ENCODE measurements at regions not wholly inside any gene's neighbourhood (a gene's known extent, or its start where the extent isn't known, plus 50 kb on each side); places are given as distances from the start of the nearest gene placed in this dataset.

DNA sequence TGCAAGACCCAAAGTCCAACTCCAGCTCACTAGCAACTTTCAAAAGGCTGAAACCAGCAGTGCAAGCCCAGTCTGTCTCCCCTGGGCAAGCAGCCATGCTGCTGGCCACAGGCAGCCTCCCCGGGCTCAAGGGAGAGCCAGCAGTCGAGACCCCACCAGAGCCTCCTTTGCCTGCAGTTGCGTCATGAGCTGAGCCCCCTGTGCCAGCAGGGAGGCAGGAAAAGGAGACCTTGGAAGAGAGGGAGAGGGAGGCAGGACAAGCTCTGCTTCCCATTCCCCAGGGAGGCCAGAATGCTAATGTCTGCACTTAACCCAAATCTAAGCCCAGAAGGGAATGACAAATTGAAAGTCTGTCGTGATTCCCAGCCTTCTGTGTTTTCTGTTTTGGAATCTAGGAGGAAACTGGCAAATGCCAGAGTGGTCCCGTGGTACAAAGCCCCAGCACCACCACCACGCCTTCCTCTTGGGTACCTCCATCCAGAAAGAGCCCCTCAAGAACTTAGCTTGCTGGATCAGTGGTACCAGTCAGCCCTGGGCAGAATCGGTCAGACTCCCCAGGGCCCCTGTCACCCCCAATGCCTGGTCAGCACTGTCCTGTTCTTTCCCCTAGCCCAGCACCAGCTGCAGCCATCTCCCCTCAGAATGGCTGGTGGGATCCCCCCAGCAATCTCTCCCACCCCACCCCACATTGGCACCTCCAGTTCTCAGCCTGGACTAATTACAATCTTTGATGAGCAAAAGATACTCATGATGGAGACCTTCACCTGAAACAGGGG, 99.3 kb upstream of the TNRC6C start:
- TF ChIP-seq, protein P1, sequence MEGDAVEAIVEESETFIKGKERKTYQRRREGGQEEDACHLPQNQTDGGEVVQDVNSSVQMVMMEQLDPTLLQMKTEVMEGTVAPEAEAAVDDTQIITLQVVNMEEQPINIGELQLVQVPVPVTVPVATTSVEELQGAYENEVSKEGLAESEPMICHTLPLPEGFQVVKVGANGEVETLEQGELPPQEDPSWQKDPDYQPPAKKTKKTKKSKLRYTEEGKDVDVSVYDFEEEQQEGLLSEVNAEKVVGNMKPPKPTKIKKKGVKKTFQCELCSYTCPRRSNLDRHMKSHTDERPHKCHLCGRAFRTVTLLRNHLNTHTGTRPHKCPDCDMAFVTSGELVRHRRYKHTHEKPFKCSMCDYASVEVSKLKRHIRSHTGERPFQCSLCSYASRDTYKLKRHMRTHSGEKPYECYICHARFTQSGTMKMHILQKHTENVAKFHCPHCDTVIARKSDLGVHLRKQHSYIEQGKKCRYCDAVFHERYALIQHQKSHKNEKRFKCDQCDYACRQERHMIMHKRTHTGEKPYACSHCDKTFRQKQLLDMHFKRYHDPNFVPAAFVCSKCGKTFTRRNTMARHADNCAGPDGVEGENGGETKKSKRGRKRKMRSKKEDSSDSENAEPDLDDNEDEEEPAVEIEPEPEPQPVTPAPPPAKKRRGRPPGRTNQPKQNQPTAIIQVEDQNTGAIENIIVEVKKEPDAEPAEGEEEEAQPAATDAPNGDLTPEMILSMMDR (IDR thresholded peaks at IDR 0.05; ENCODE audit: extremely low read depth, insufficient read depth, missing control alignments), result no peak
- in situ Hi-C loops (cut with MboI; ENCODE audit: low pct_unique_long_range_greater_than_20kb, low sequenced_read_pairs, unreplicated experiment), result no loop called here
- DNase-seq (ENCODE audit: low spot score), result no peak

DNA sequence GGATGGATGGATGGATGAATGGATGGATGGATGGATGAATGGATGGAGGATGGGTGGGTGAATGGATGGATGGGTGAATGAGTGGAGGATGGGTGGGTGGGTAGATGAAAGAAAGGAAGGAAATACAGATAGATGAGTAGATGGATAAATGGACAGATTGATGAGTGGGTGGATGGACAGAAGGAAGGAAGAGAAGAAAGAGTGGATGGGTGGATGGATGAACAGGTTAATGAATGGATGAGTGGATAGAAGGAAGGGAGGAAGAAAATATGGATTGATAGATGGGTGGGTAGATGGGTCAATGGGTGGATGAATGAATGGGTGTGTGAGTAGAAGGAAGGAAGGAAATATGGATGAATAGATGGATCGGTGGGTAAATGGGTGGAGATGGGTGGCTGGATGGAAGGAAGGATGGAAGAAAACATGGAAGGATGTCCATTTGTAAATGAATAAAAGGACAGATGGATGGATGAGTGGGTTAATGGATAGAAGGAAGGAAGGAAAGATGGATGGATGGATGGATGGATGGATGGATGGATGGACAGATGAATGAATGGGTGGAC, 97.3 kb upstream of the TNRC6C start:
- no peak for DNase-seq (ENCODE audit: low spot score)
- TF ChIP-seq, protein P1 (IDR thresholded peaks at IDR 0.05; ENCODE audit: extremely low read depth, insufficient read depth, missing control alignments), result no peak
- in situ Hi-C loops (cut with MboI; ENCODE audit: low pct_unique_long_range_greater_than_20kb, low sequenced_read_pairs, unreplicated experiment), result no loop called here

DNA sequence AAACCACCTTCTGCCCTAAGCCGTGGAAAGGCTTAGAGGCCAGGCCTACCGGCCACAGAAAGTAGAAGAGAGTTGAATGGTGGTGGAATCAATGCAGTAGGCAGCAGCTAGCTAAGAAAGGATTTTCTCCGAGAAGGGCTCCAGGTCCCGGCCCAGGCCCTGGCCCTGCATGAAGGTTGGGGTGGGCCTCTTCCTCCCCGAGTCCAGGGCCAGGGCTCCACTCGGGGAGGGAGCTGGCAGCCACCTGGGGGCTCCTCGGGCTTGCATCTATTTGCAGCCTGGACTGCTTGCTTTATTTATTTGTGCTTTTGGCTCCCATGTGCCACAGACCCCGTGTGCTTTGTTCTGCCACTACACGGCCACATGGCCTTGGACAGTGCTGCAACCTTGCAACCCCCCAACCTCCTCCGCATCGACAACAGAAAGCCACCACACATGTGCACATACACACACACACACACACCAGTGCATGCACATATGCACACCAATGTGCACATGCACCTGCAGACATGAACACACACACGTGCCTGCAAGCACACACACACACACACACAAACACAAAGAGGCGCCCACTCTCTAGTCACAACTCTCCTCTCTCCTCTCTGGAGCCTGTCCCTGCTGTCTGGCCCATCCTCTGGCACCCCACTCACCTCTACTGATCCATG, 96.4 kb upstream of the TNRC6C start:
- in situ Hi-C loops (cut with MboI; ENCODE audit: low pct_unique_long_range_greater_than_20kb, low sequenced_read_pairs, unreplicated experiment), result no loop called here
- TF ChIP-seq, protein P1 (IDR thresholded peaks at IDR 0.05; ENCODE audit: extremely low read depth, insufficient read depth, missing control alignments), result no peak
- no peak for DNase-seq (ENCODE audit: low spot score)

DNA sequence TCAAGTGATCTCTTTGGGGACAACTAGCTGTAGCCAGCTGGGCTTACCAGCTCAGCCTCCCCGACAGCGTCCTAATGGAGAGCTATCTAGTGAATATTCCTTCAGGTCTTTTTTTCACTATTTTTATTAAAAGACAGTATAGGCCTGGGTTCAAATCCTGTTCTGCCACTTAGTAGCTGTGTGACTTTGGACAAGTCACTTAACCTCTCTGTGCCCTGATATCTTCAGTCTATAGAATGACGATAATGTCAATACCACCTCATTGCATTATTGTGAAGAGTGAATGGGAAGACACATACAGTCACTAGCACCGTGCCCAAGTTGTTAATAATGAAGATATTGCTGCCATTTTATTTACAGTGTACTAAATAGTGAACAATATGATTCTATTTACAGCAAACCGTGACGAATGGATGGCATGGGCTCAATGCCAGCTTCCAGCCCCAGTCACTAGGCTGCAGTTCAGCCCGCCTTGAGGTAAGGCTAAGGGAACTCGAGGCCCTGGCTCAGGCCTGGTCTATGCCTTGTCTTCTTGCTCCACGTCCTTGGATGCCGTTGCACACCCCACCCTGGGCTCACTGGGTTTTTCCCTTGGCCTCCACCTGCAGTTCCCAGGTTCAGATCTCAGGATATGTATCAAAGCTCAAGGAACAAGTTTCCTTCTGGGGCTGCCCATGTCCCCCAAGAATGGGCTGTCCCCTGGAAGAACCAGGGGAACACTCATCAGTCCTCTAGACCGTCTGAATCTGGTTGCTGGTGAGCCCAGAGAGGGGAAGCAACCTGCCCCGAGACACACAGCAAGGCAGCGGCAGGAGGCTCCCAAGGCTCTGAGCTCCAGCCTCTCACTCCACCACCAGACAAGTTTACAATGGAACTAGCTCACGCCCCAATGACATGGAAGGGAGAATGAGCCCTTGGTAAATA, 95.4 kb upstream of the TNRC6C start:
- in situ Hi-C loops (cut with MboI; ENCODE audit: low pct_unique_long_range_greater_than_20kb, low sequenced_read_pairs, unreplicated experiment), result no loop called here
- DNase-seq (ENCODE audit: low spot score), result no peak
- TF ChIP-seq, protein P1 (IDR thresholded peaks at IDR 0.05; ENCODE audit: extremely low read depth, insufficient read depth, missing control alignments), result no peak

DNA sequence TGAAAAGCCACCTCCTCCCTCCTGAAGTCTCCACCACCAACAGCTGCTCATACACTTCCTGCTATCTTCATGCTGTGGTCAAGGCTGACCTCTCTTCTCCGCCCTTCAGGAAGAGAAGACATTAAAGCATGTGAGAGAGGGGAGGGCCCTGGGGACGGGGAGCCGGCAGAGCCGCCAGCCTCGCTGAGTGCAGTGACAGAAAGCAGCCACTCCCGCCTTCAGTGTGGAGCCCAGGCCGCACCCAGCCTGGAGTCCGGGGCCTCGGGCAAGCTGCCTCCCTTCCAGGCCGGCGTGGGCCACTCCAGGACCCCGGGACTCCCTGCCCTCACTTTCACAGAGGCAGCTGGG, 94.7 kb upstream of the TNRC6C start:
- TF ChIP-seq, protein P1 (IDR thresholded peaks at IDR 0.05; ENCODE audit: extremely low read depth, insufficient read depth, missing control alignments), result no peak
- in situ Hi-C loops (cut with MboI; ENCODE audit: low pct_unique_long_range_greater_than_20kb, low sequenced_read_pairs, unreplicated experiment), result no loop called here
- DNase-seq (ENCODE audit: low spot score), result no peak

Data from GM13977 (cell line).